AG04449 (cell line): ENCODE measurements at regions not wholly inside any gene's neighbourhood (a gene's known extent, or its start where the extent isn't known, plus 50 kb on each side); places are given as distances from the start of the nearest gene placed in this dataset.

Experiments used
- CTCF ChIA-PET: fragments of 350-600 bp; formaldehyde crosslinking; extraction: SDS; loops from one replicate; lab custom pipeline; 2021; ENCODE audit warnings: antibody characterized with exemption; lab: Yijun Ruan, JAX
- POLR2A ChIA-PET: fragments of 400-600, 350-600 bp; formaldehyde crosslinking; extraction: SDS; loops from one replicate; lab custom pipeline; 2020; ENCODE audit warnings: antibody characterized with exemption, inconsistent platforms; lab: Yijun Ruan, JAX
- DNase-seq: peaks from one replicate; pipeline ENCODE4 v3.0.0-alpha.2; 2010; ENCODE audit warnings: low read depth, low spot score
- H3K4me3 ChIP-seq: 2 replicates; pipeline ENCODE4 v1.5.1; 2011; ENCODE audit warnings: low read depth, mild to moderate bottlenecking, control low read depth, low read length
- CTCF ChIP-seq: IDR thresholded peaks from one replicate; pipeline ENCODE4 v1.5.1; 2011; ENCODE audit warnings: mild to moderate bottlenecking, moderate library complexity, low read length, control low read depth, inconsistent platforms; ENCODE audit not compliant: insufficient read depth; ENCODE audit errors: missing control alignments

- CTCF ChIA-PET, result no interaction called here
- POLR2A ChIA-PET, result no interaction called here
Observed at GRCh38 chr22:49204599-49205482, 622.8 kb downstream of the BRD1 start.

GRCh38 chr22:49203859-49204598 is 623.6 kb downstream of the BRD1 start:
- no peak for TF ChIP-seq CTCF
- DNase-seq, result no peak
- POLR2A ChIA-PET, result no interaction called here
- no peak overlapping the region for H3K4me3 ChIP-seq
- CTCF ChIA-PET, result no interaction called here

More at GRCh38 chr22:49204599-49205482, 622.8 kb downstream of the BRD1 start:
- no peak for DNase-seq
- no peak overlapping the region for H3K4me3 ChIP-seq
- no peak for TF ChIP-seq CTCF

GRCh38 chr22:49203091-49203858 is 624.4 kb downstream of the BRD1 start:
- no peak for DNase-seq
- CTCF ChIA-PET, result no interaction called here

GRCh38 chr22:49202226-49202625 is 625.4 kb downstream of the BRD1 start:
- no peak for DNase-seq
- no peak overlapping the region for H3K4me3 ChIP-seq
- ChIA-PET POLR2A (no interaction called here), CTCF (no interaction called here)
- no peak for TF ChIP-seq CTCF

More at GRCh38 chr22:49203091-49203858, 624.4 kb downstream of the BRD1 start:
- no peak overlapping the region for H3K4me3 ChIP-seq
- TF ChIP-seq CTCF, result no peak
- POLR2A ChIA-PET, result no interaction called here

- DNase-seq, result no peak
- no peak for TF ChIP-seq CTCF
- CTCF ChIA-PET, result no interaction called here
- no peak overlapping the region for H3K4me3 ChIP-seq
- POLR2A ChIA-PET, result no interaction called here
Observed at GRCh38 chr22:49201046-49201970, 626.4 kb downstream of the BRD1 start.
